ENCODE measurements at regions not wholly inside any gene's neighbourhood (a gene's known extent, or its start where the extent isn't known, plus 50 kb on each side); places are given as distances from the start of the nearest gene placed in this dataset.

DNA sequence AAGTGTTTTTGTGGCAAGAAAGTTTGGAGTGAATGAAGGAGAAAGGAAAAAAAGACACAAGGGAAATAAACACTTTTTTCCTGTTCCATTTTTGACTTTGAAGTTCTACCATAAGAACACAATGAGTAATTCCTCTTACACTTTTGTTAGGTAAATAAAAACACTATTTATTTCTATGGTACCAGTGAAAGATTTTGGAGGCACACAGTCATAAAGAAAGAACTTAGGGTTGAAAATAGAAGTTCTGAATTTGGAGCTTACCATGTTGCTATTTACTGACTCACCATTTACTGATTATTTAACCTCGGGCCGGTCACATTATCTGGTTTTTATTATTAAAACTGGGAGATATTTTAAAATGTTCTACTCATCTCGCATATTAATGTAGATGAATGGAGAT lies 367.8 kb downstream of the TLE1 start:
- TF ChIP-seq, protein P1, sequence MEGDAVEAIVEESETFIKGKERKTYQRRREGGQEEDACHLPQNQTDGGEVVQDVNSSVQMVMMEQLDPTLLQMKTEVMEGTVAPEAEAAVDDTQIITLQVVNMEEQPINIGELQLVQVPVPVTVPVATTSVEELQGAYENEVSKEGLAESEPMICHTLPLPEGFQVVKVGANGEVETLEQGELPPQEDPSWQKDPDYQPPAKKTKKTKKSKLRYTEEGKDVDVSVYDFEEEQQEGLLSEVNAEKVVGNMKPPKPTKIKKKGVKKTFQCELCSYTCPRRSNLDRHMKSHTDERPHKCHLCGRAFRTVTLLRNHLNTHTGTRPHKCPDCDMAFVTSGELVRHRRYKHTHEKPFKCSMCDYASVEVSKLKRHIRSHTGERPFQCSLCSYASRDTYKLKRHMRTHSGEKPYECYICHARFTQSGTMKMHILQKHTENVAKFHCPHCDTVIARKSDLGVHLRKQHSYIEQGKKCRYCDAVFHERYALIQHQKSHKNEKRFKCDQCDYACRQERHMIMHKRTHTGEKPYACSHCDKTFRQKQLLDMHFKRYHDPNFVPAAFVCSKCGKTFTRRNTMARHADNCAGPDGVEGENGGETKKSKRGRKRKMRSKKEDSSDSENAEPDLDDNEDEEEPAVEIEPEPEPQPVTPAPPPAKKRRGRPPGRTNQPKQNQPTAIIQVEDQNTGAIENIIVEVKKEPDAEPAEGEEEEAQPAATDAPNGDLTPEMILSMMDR (IDR thresholded peaks at IDR 0.05) = no peak
- no peak for TF ChIP-seq POLR2AphosphoS5 (IDR thresholded peaks at IDR 0.05; ENCODE audit: insufficient read depth in 1 of 2, low read depth in 1 of 2)

All from vagina (tissue), 2 donors.